Liver (tissue), 8 donors: ENCODE measurements at regions not wholly inside any gene's neighbourhood (a gene's known extent, or its start where the extent isn't known, plus 50 kb on each side); places are given as distances from the start of the nearest gene placed in this dataset.

Experiments used
- DNase-seq: peaks from one replicate; pipeline ENCODE4 v3.0.0-alpha.2; 2017; ENCODE audit warnings: low spot score
- H3K27ac ChIP-seq, 2 donors: one replicate each; pipeline ENCODE4 v1.7.0; 2013; ENCODE audit warnings: inconsistent platforms in 2 of 2, low read length in 2 of 2, control low read depth in 1 of 2, low read depth in 1 of 2, mild to moderate bottlenecking in 1 of 2
- H3K27me3 ChIP-seq, 4 donors: one replicate each; pipeline versions ENCODE4 v1.6.1 to v1.7.0; 2013; ENCODE audit warnings: low read length in 3 of 4, inconsistent platforms in 1 of 4, mild to moderate bottlenecking in 1 of 4, moderate library complexity in 1 of 4; ENCODE audit not compliant: control insufficient read depth in 4 of 4, insufficient read depth in 4 of 4
- H3K36me3 ChIP-seq, 4 donors: one replicate each; pipeline versions ENCODE4 v1.6.1 to v1.7.0; 2013; ENCODE audit warnings: low read length in 3 of 4, mild to moderate bottlenecking in 3 of 4, low read depth in 1 of 4, moderate library complexity in 1 of 4; ENCODE audit not compliant: control insufficient read depth in 4 of 4, insufficient read depth in 3 of 4
- H3K4me1 ChIP-seq, 4 donors: one replicate each; pipeline versions ENCODE4 v1.6.1 to v1.7.0; 2013; ENCODE audit warnings: low read length in 3 of 4, mild to moderate bottlenecking in 3 of 4, moderate library complexity in 1 of 4; ENCODE audit not compliant: control insufficient read depth in 4 of 4, insufficient read depth in 4 of 4
- H3K4me3 ChIP-seq, 3 donors: one replicate each; pipeline versions ENCODE4 v1.6.1 to v1.7.0; 2013; ENCODE audit warnings: low read length in 3 of 3, control low read depth in 1 of 3, low read depth in 1 of 3, mild to moderate bottlenecking in 1 of 3
- H3K9ac ChIP-seq, 2 donors: one replicate each; pipeline ENCODE4 v1.7.0; 2013; ENCODE audit warnings: low read length in 2 of 2, mild to moderate bottlenecking in 2 of 2, moderate library complexity in 2 of 2, control low read depth in 1 of 2, low read depth in 1 of 2
- H3K9me3 ChIP-seq, 4 donors: one replicate each; pipeline versions ENCODE4 v1.6.1 to v1.7.0; 2013; ENCODE audit warnings: low read length in 3 of 4; ENCODE audit not compliant: control insufficient read depth in 4 of 4
- CTCF ChIP-seq: fragments of 150-350 bp; IDR thresholded peaks from 2 replicates; pipeline ENCODE4 v1.5.1; 2017; ENCODE audit warnings: improper control_type of control experiment, low read depth, low read length; ENCODE audit not compliant: missing input control
- EGR1 ChIP-seq, 2 donors: IDR thresholded peaks; 2 replicates each; pipeline ENCODE4 v1.6.1; 2016 to 2018; ENCODE audit warnings: antibody characterized with exemption in 2 of 2, low read depth in 2 of 2
- FOXA1 ChIP-seq: IDR thresholded peaks from 2 replicates; pipeline ENCODE4 v1.6.1; 2016; ENCODE audit warnings: antibody characterized with exemption
- FOXA2 ChIP-seq: IDR thresholded peaks from 2 replicates; pipeline ENCODE4 v1.6.1; 2016; ENCODE audit warnings: antibody characterized with exemption
- GABPA ChIP-seq, 2 donors: IDR thresholded peaks in 1 of 2; conservative IDR thresholded peaks in 1 of 2; 2 replicates each; pipeline ENCODE4 v1.6.1; 2016; ENCODE audit warnings: antibody characterized with exemption in 2 of 2, mild to moderate bottlenecking in 1 of 2, moderate library complexity in 1 of 2
- HNF4A ChIP-seq, 2 donors: conservative IDR thresholded peaks; 2 replicates each; pipeline ENCODE4 v1.6.1; 2016; ENCODE audit warnings: antibody characterized with exemption in 2 of 2, mild to moderate bottlenecking in 2 of 2
- HNF4G ChIP-seq: IDR thresholded peaks from 2 replicates; pipeline ENCODE4 v1.6.1; 2016; ENCODE audit warnings: antibody characterized with exemption
- JUND ChIP-seq, 2 donors: IDR thresholded peaks; 2 replicates each; pipeline ENCODE4 v1.6.1; 2016; ENCODE audit warnings: antibody characterized with exemption in 2 of 2
- MAX ChIP-seq: IDR thresholded peaks from 2 replicates; pipeline ENCODE4 v1.6.1; 2016; ENCODE audit warnings: antibody characterized with exemption
- NR2F2 ChIP-seq: IDR thresholded peaks from 2 replicates; pipeline ENCODE4 v1.6.1; 2016; ENCODE audit warnings: antibody characterized with exemption
- RAD21 ChIP-seq, 2 donors: IDR thresholded peaks; 2 replicates each; pipeline ENCODE4 v1.6.1; 2016; ENCODE audit warnings: antibody characterized with exemption in 2 of 2, mild to moderate bottlenecking in 2 of 2
- RXRA ChIP-seq, 2 donors: IDR thresholded peaks; 2 replicates each; pipeline ENCODE4 v1.6.1; 2017 to 2018; ENCODE audit warnings: antibody characterized with exemption in 2 of 2, mild to moderate bottlenecking in 1 of 2
- SP1 ChIP-seq: IDR thresholded peaks from 2 replicates; pipeline ENCODE4 v1.6.1; 2018; ENCODE audit warnings: antibody characterized with exemption, mild to moderate bottlenecking
- TAF1 ChIP-seq: conservative IDR thresholded peaks from 2 replicates; pipeline ENCODE4 v1.6.1; 2016; ENCODE audit warnings: antibody characterized with exemption, mild to moderate bottlenecking
- YY1 ChIP-seq: IDR thresholded peaks from 2 replicates; pipeline ENCODE4 v1.6.1; 2016; ENCODE audit warnings: antibody characterized with exemption, mild to moderate bottlenecking
- ZBTB33 ChIP-seq: IDR thresholded peaks from 2 replicates; pipeline ENCODE4 v1.6.1; 2016; ENCODE audit warnings: antibody characterized with exemption
- WGBS: extraction: QIAGEN DNeasy Blood & Tissue Kit; methylation state at CpG from one replicate; pipeline ENCODE4 v1.1.7; 2013; 5-methylcytosine and 5-hydroxymethylcytosine counted together
- TF ChIP-seq, protein P1 (sequence below): IDR thresholded peaks from 2 replicates; pipeline ENCODE4 v1.6.1; 2016; ENCODE audit warnings: antibody characterized with exemption
- TF ChIP-seq, protein P2 (sequence below): IDR thresholded peaks from 2 replicates; pipeline ENCODE4 v1.6.1; 2016; ENCODE audit warnings: antibody characterized with exemption, mild to moderate bottlenecking
- donor health status: healthy.
- donor health status: healthy.
- donor health status: healthy.
- donor health status: healthy.
- donor health status: healthy.

- WGBS, result 86% methylated on average over 1 of the region's 1 CpG
- Histone ChIP-seq H3K9me3 (no peaks in the 10 kb centered on the region), H3K9ac (no peak overlapping the region), H3K27me3 (no peaks in the 10 kb centered on the region), H3K4me1 (peaks cover 0 to 2% (median 0%) of the 10 kb centered on the region in 4 donors), H3K4me3 (no peak overlapping the region), H3K27ac (no peak overlapping the region), H3K36me3 (no peaks in the 10 kb centered on the region)
- TF ChIP-seq MAX, result no peak
- no peak for TF ChIP-seq CTCF
- no peak for TF ChIP-seq EGR1 (IDR thresholded peaks at IDR 0.05; ENCODE audit: low read depth in 2 of 2)
- no peak for TF ChIP-seq NR2F2
- no peak for TF ChIP-seq FOXA2
- TF ChIP-seq TAF1, result no peak
- TF ChIP-seq, protein P1, sequence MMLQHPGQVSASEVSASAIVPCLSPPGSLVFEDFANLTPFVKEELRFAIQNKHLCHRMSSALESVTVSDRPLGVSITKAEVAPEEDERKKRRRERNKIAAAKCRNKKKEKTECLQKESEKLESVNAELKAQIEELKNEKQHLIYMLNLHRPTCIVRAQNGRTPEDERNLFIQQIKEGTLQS, result no peak
- TF ChIP-seq HNF4A (conservative IDR thresholded peaks at IDR 0.05), result no peak
- TF ChIP-seq YY1, result no peak
- TF ChIP-seq ZBTB33, result no peak
- no peak for TF ChIP-seq SP1
- TF ChIP-seq JUND (IDR thresholded peaks at IDR 0.05), result no peak
- no peak for TF ChIP-seq RAD21 (IDR thresholded peaks at IDR 0.05)
- no peak for TF ChIP-seq FOXA1
- no peak for TF ChIP-seq RXRA (IDR thresholded peaks at IDR 0.05)
- no peak for TF ChIP-seq GABPA (IDR thresholded peaks at IDR 0.05 in 1 of 2, conservative IDR thresholded peaks at IDR 0.05 in 1 of 2)
- DNase-seq, result no peak
Observed at GRCh38 chr2:71795486-71795885, 342.1 kb downstream of the DYSF start.

DNA sequence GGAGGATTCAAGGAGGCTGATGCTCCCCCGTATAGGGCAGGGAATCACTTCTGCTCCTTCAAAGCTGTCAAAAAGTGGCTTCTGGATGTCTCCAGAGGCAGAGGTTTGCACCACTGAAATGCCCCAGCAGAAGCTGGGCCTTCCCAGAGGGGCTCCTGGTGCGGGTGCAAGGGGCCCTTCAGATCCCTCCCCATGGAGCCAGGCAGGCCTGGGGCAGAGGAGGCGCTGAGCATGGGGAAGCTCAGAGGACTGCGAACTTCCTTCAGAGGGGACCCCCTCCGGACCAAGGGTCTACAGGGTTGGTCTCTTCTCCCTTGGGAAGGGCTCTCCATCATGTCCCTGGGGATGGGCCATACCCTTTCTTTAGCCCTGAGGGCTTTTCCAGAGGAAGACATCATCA is 341.2 kb downstream of the DYSF start:
- TF ChIP-seq, protein P2, sequence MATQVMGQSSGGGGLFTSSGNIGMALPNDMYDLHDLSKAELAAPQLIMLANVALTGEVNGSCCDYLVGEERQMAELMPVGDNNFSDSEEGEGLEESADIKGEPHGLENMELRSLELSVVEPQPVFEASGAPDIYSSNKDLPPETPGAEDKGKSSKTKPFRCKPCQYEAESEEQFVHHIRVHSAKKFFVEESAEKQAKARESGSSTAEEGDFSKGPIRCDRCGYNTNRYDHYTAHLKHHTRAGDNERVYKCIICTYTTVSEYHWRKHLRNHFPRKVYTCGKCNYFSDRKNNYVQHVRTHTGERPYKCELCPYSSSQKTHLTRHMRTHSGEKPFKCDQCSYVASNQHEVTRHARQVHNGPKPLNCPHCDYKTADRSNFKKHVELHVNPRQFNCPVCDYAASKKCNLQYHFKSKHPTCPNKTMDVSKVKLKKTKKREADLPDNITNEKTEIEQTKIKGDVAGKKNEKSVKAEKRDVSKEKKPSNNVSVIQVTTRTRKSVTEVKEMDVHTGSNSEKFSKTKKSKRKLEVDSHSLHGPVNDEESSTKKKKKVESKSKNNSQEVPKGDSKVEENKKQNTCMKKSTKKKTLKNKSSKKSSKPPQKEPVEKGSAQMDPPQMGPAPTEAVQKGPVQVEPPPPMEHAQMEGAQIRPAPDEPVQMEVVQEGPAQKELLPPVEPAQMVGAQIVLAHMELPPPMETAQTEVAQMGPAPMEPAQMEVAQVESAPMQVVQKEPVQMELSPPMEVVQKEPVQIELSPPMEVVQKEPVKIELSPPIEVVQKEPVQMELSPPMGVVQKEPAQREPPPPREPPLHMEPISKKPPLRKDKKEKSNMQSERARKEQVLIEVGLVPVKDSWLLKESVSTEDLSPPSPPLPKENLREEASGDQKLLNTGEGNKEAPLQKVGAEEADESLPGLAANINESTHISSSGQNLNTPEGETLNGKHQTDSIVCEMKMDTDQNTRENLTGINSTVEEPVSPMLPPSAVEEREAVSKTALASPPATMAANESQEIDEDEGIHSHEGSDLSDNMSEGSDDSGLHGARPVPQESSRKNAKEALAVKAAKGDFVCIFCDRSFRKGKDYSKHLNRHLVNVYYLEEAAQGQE, result no peak
- TF ChIP-seq NR2F2 (no peak), RAD21 (IDR thresholded peaks at IDR 0.05) (no peak), GABPA (IDR thresholded peaks at IDR 0.05 in 1 of 2, conservative IDR thresholded peaks at IDR 0.05 in 1 of 2) (no peak), YY1 (no peak), RXRA (IDR thresholded peaks at IDR 0.05) (no peak), FOXA1 (no peak), SP1 (no peak), HNF4G (no peak), HNF4A (conservative IDR thresholded peaks at IDR 0.05) (no peak), TAF1 (no peak), EGR1 (IDR thresholded peaks at IDR 0.05; ENCODE audit: low read depth in 2 of 2) (no peak), ZBTB33 (no peak), CTCF (no peak), FOXA2 (no peak)
- TF ChIP-seq, protein P1, result no peak
- WGBS, result 74% methylated on average over 5 of the region's 5 CpGs
- Histone ChIP-seq H3K27ac (no peak overlapping the region), H3K36me3 (no peaks in the 10 kb centered on the region), H3K4me3 (no peak overlapping the region), H3K27me3 (no peaks in the 10 kb centered on the region), H3K9me3 (no peaks in the 10 kb centered on the region), H3K9ac (no peak overlapping the region), H3K4me1 (peaks cover 0 to 2% (median 0%) of the 10 kb centered on the region in 4 donors)
- no peak for DNase-seq
